Heart left ventricle (tissue), 16 donors: ENCODE measurements at regions not wholly inside any gene's neighbourhood (a gene's known extent, or its start where the extent isn't known, plus 50 kb on each side); places are given as distances from the start of the nearest gene placed in this dataset.

Experiments
- ATAC-seq, 4 donors: fragments of 200-7000 bp; cut with Tn5 transposase; one replicate each; pipeline ENCODE4 v1.9.1; 2020 to 2022; ENCODE audit warnings: moderate library complexity in 4 of 4, mild to moderate bottlenecking in 3 of 4, moderate number of reproducible peaks in 1 of 4
- DNase-seq, 5 donors: peaks; one replicate each; pipeline ENCODE4 v3.0.0-alpha.2; 2020
- H3K27ac ChIP-seq, 12 donors: fragments of 200-600 bp; sonication (generic) in 4 of 12; one replicate each; pipeline versions ENCODE4 v1.5.0 to v1.8.0; 2016 to 2022; ENCODE audit warnings: mild to moderate bottlenecking in 2 of 12
- H3K27me3 ChIP-seq, 9 donors: fragments of 200-600 bp; sonication (generic) in 2 of 9; one replicate each; pipeline versions ENCODE4 v1.5.1 to v1.8.0; 2016 to 2022; ENCODE audit warnings: mild to moderate bottlenecking in 3 of 9
- H3K36me3 ChIP-seq, 9 donors: fragments of 200-600 bp; sonication (generic) in 2 of 9; one replicate each; pipeline versions ENCODE4 v1.5.0 to v1.8.0; 2018 to 2022; ENCODE audit warnings: mild to moderate bottlenecking in 2 of 9
- H3K4me1 ChIP-seq, 12 donors: fragments of 200-600 bp; sonication (generic) in 4 of 12; one replicate each; pipeline versions ENCODE4 v1.5.0 to v1.8.0; 2016 to 2022; ENCODE audit warnings: mild to moderate bottlenecking in 3 of 12
- H3K4me3 ChIP-seq, 12 donors: fragments of 200-600 bp; sonication (generic) in 4 of 12; one replicate each; pipeline versions ENCODE4 v1.5.0 to v1.8.0; 2017 to 2022; ENCODE audit warnings: mild to moderate bottlenecking in 9 of 12, moderate library complexity in 4 of 12
- H3K9me3 ChIP-seq, 12 donors: fragments of 200-600 bp; sonication (generic) in 4 of 12; one replicate each; pipeline versions ENCODE4 v1.5.0 to v1.8.0; 2016 to 2022; ENCODE audit warnings: mild to moderate bottlenecking in 1 of 12
- CTCF ChIP-seq, 12 donors: fragments of 200-600 bp; sonication (generic) in 4 of 12; IDR thresholded peaks; one replicate each; pipeline versions ENCODE4 v1.5.0 to v1.8.0; 2018 to 2022; ENCODE audit warnings: antibody characterized with exemption in 12 of 12, mild to moderate bottlenecking in 5 of 12
- POLR2A ChIP-seq, 2 donors: fragments of 450-650 bp; IDR thresholded peaks; one replicate each; pipeline ENCODE4 v1.6.1; 2017; ENCODE audit warnings: antibody characterized with exemption in 2 of 2, mild to moderate bottlenecking in 2 of 2, moderate library complexity in 2 of 2
- WGBS, 4 donors: extraction: QIAGEN DNeasy Blood & Tissue Kit in 2 of 4; methylation state at CpG; one replicate each; pipeline versions ENCODE4 v1.1.5 to v1.1.7; 2013 to 2018; 5-methylcytosine and 5-hydroxymethylcytosine counted together
- intact Hi-C, 10 donors: fragments of 100-400 bp; cut with DNase I; formaldehyde crosslinking; loops; one replicate each; pipeline versions ENCODE4 v1.11.1 to v1.14.2; 2022
- donor health status: ischemic (EF 13 %, LVEDD 7.1; RV severe dilation, severe dysfunction).
- donor health status: healthy with polysubstance abuse.
- donor health status: DM: no; HTN: yes; CAD: no.
- donor health status: DM: no; HTN: no; CAD: no.
- donor health status: ischemic (EF 25% LVEDD 6.9; RV normal size, moderate dysfunction).
- donor health status: ischemic (EF 25% LVEDD 5.7; RV mildly dilated, moderate dysfunction).
- donor health status: healthy.
- donor health status: DM: yes; HTN: yes; CAD: no.
- donor health status: ischemic (EF 35%, LVEDD 5.7; RV mildly dilated, moderate dysfunction).
- donor health status: nonischemic (EF 11% LVEDD 7.7; RV severe dilation, severe dysfunction).
- donor health status: DM: yes; HTN: yes; CAD: no.
- donor health status: PGD.
- donor health status: ischemic (EF 29% LVEDD 5.4; RV normal size, mild dysfunction).
- donor health status: nonischemic (EF 23%, LVEDD 6.1; RV moderate dilation, normal function).

- Histone ChIP-seq H3K9me3 (peaks cover 0 to 38% (median 11%) of the 10 kb centered on the region in 12 donors), H3K27ac (no peak overlapping the region), H3K4me1 (no peaks in the 10 kb centered on the region), H3K4me3 (no peak overlapping the region), H3K27me3 (no peaks in the 10 kb centered on the region), H3K36me3 (no peaks in the 10 kb centered on the region)
- 63 to 67% (median 65%) methylated on average over 1 of the region's 1 CpG for WGBS, 4 donors
- ATAC-seq (no peak), DNase-seq (no peak)
- TF ChIP-seq CTCF (IDR thresholded peaks at IDR 0.05) (no peak), POLR2A (IDR thresholded peaks at IDR 0.05) (no peak)
- intact Hi-C loops, result no loop called here
Measured at GRCh38 chr4:29861307-29861706, 858.9 kb upstream of the PCDH7 start.

DNA sequence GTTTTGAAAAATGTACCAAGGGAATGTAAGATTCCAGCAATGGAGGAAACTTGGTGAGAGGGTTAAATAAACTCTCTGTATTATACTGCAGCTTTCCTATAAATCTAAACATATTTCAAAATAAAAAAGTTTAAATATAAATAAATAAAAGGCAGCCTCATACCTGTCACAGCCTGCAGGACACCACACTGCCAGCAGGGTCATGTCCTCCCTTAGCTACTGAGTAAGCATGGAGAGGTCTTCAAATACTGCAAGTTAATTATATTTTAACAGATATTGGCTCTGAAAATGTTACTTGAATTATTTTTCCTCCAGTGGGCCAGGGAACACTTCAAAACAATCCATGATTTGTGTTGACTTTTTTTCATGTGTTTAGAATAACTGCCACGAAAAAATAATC is 852.8 kb upstream of the PCDH7 start:
- WGBS, 4 donors, result 39 to 51% (median 45%) methylated on average over 1 of the region's 1 CpG
- no peak for ATAC-seq
- Histone ChIP-seq H3K36me3 (no peaks in the 10 kb centered on the region), H3K9me3 (peaks cover 0 to 32% (median 9%) of the 10 kb centered on the region in 12 donors), H3K4me3 (no peak overlapping the region), H3K27me3 (no peaks in the 10 kb centered on the region), H3K4me1 (no peaks in the 10 kb centered on the region), H3K27ac (no peak overlapping the region)
- no peak for TF ChIP-seq CTCF (IDR thresholded peaks at IDR 0.05)
- no peak for TF ChIP-seq POLR2A (IDR thresholded peaks at IDR 0.05)
- no peak for DNase-seq
- intact Hi-C loops, result no loop called here

- Histone ChIP-seq H3K4me1 (no peaks in the 10 kb centered on the region), H3K4me3 (no peak overlapping the region), H3K9me3 (no peaks in the 10 kb centered on the region), H3K27me3 (no peaks in the 10 kb centered on the region), H3K27ac (no peak overlapping the region), H3K36me3 (no peaks in the 10 kb centered on the region)
- ATAC-seq (no peak), DNase-seq (no peak)
- intact Hi-C loops, result no loop called here
- WGBS, 4 donors, result 92 to 97% (median 95%) methylated on average over 3 of the region's 3 CpGs
- TF ChIP-seq CTCF (IDR thresholded peaks at IDR 0.05) (no peak), POLR2A (IDR thresholded peaks at IDR 0.05) (no peak)
Measured at GRCh38 chr4:29900336-29900735, 819.8 kb upstream of the PCDH7 start.

GRCh38 chr4:29908276-29908675 is 811.9 kb upstream of the PCDH7 start:
- no peak for ATAC-seq
- TF ChIP-seq CTCF (IDR thresholded peaks at IDR 0.05) (no peak), POLR2A (IDR thresholded peaks at IDR 0.05) (no peak)
- H3K27ac ChIP-seq, result no peak overlapping the region
- no peaks in the 10 kb centered on the region for H3K27me3 ChIP-seq
- H3K4me3 ChIP-seq, result no peak overlapping the region
- H3K4me1 ChIP-seq, result no peaks in the 10 kb centered on the region
- no peaks in the 10 kb centered on the region for H3K36me3 ChIP-seq
- WGBS, 4 donors, result 73 to 86% (median 79%) methylated on average over 2 of the region's 2 CpGs
- DNase-seq, result no peak
- H3K9me3 ChIP-seq, result peaks cover 0 to 6% (median 0%) of the 10 kb centered on the region in 12 donors
- intact Hi-C loops, result no loop called here
